Natural killer cell (primary cell): ENCODE measurements at regions not wholly inside any gene's neighbourhood (a gene's known extent, or its start where the extent isn't known, plus 50 kb on each side); places are given as distances from the start of the nearest gene placed in this dataset.

Experiments
- ATAC-seq, 3 donors: fragments of 150-1000 bp in 2 of 3; fragments of 200-7000 bp in 1 of 3; cut with Tn5 transposase; 1 replicate in 1 of 3; 2 replicates in 2 of 3; pipeline ENCODE4 v1.10.0; 2021; ENCODE audit warnings: mild to moderate bottlenecking in 2 of 3, moderate library complexity in 2 of 3
- DNase-seq, 2 donors: peaks; one replicate each; pipeline versions ENCODE4 v3.0.0 to v3.0.0-alpha.2; 2013 to 2021; ENCODE audit warnings: mixed read lengths in 1 of 2
- H3K27ac ChIP-seq: one replicate; pipeline ENCODE4 v1.5.1; 2013; ENCODE audit warnings: mild to moderate bottlenecking, low read length
- H3K27me3 ChIP-seq: one replicate; pipeline ENCODE4 v1.6.1; 2013; ENCODE audit warnings: low read length; ENCODE audit not compliant: control insufficient read depth, insufficient read depth
- H3K36me3 ChIP-seq: one replicate; pipeline ENCODE4 v1.6.1; 2013; ENCODE audit warnings: low read length; ENCODE audit not compliant: control insufficient read depth, insufficient read depth
- H3K4me1 ChIP-seq: one replicate; pipeline ENCODE4 v1.6.1; 2013; ENCODE audit warnings: low read length; ENCODE audit not compliant: control insufficient read depth, insufficient read depth
- H3K4me3 ChIP-seq: one replicate; pipeline ENCODE4 v1.5.1; 2013; ENCODE audit warnings: low read length
- H3K9me3 ChIP-seq: one replicate; pipeline ENCODE4 v1.6.1; 2013; ENCODE audit warnings: low read length; ENCODE audit not compliant: control insufficient read depth, insufficient read depth
- H3K27ac Mint-ChIP-seq, 2 donors: one replicate each; pipeline ENCODE4 v1.8.0; 2022; ENCODE audit warnings: mild to moderate bottlenecking in 2 of 2, mixed read lengths in 2 of 2, moderate library complexity in 1 of 2
- H3K27me3 Mint-ChIP-seq, 2 donors: one replicate each; pipeline ENCODE4 v1.8.0; 2022; ENCODE audit warnings: low read depth in 2 of 2, mixed read lengths in 2 of 2
- H3K36me3 Mint-ChIP-seq: one replicate; pipeline ENCODE4 v1.8.0; 2022; ENCODE audit warnings: mixed read lengths
- H3K4me1 Mint-ChIP-seq, 2 donors: one replicate each; pipeline ENCODE4 v1.8.0; 2022; ENCODE audit warnings: mixed read lengths in 2 of 2
- H3K4me3 Mint-ChIP-seq: one replicate; pipeline ENCODE4 v1.8.0; 2022; ENCODE audit warnings: mild to moderate bottlenecking, moderate library complexity, mixed read lengths
- H3K9me3 Mint-ChIP-seq, 2 donors: one replicate each; pipeline ENCODE4 v1.8.0; 2022; ENCODE audit warnings: mixed read lengths in 2 of 2
- WGBS: methylation state at CpG from one replicate; pipeline ENCODE4 v1.1.7; 2013; ENCODE audit warnings: missing lambda C conversion rate; ENCODE audit not compliant: insufficient coverage; 5-methylcytosine and 5-hydroxymethylcytosine counted together
- intact Hi-C: fragments of 100-400 bp; cut with micrococcal nuclease; formaldehyde crosslinking; loops from one replicate; pipeline ENCODE4 v1.14.2; 2022
- TF ChIP-seq, protein P1 (sequence below): fragments of 200-600 bp; IDR thresholded peaks from one replicate; pipeline ENCODE4 v1.8.0; 2022; ENCODE audit warnings: antibody characterized with exemption

DNA sequence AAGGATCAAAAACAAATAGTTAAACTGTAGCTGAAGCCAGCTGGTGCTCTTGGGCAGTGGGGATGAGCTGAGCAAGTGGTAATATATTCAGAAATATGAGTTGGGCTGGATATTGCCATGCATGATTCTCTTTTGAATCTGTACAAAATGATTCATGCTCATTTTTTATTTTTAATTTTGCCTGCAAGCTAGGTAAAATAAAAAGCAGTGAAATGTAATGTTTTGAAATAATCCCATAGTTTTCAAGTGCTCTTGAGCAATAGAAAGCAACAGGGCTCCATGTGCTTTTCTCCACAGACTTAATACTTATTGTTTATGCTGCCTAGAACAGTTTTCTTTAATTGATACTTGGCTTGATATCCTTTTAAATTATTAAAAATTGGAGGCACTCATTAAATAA lies 489.3 kb downstream of the TLE4 start:
- TF ChIP-seq, protein P1, sequence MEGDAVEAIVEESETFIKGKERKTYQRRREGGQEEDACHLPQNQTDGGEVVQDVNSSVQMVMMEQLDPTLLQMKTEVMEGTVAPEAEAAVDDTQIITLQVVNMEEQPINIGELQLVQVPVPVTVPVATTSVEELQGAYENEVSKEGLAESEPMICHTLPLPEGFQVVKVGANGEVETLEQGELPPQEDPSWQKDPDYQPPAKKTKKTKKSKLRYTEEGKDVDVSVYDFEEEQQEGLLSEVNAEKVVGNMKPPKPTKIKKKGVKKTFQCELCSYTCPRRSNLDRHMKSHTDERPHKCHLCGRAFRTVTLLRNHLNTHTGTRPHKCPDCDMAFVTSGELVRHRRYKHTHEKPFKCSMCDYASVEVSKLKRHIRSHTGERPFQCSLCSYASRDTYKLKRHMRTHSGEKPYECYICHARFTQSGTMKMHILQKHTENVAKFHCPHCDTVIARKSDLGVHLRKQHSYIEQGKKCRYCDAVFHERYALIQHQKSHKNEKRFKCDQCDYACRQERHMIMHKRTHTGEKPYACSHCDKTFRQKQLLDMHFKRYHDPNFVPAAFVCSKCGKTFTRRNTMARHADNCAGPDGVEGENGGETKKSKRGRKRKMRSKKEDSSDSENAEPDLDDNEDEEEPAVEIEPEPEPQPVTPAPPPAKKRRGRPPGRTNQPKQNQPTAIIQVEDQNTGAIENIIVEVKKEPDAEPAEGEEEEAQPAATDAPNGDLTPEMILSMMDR = no peak
- no peaks in the 10 kb centered on the region for H3K27me3 ChIP-seq
- H3K36me3 ChIP-seq = no peaks in the 10 kb centered on the region
- H3K4me1 ChIP-seq = no peaks in the 10 kb centered on the region
- Mint-ChIP-seq H3K36me3 (no peaks in the 10 kb centered on the region), H3K9me3 (peaks cover 3 to 4% of the 10 kb centered on the region in 2 donors), H3K27ac (no peak overlapping the region), H3K4me1 (no peaks in the 10 kb centered on the region), H3K27me3 (no peaks in the 10 kb centered on the region), H3K4me3 (no peak overlapping the region)
- no peak for ATAC-seq
- H3K27ac ChIP-seq = no peak overlapping the region
- intact Hi-C loops = no loop called here
- H3K9me3 ChIP-seq = no peaks in the 10 kb centered on the region
- no peak for DNase-seq
- no peak overlapping the region for H3K4me3 ChIP-seq

DNA sequence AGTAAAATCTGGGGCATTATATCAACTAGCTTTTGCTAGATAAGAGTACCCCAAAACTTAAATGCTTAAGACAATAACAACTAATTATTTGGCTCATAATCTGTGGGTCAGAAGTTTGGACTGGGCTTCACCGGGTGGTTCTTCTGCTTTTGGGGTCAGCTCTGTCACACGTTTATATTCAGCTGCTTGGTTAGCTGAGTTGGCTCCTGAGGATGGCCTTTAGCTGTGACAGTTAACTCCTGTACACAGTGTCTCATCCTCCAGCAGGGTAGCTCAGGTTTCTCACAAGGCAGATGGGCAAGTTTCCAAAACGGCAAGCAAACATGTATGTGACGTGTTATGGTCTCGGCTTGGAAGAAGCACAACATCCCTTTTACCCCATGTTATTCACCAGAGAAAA lies 488.2 kb downstream of the TLE4 start:
- Mint-ChIP-seq H3K36me3 (no peaks in the 10 kb centered on the region), H3K27ac (no peak overlapping the region), H3K4me1 (no peaks in the 10 kb centered on the region), H3K4me3 (no peak overlapping the region), H3K9me3 (peaks cover 3 to 6% of the 10 kb centered on the region in 2 donors), H3K27me3 (no peaks in the 10 kb centered on the region)
- DNase-seq (no peak), ATAC-seq (no peak)
- Histone ChIP-seq H3K27me3 (no peaks in the 10 kb centered on the region), H3K4me1 (no peaks in the 10 kb centered on the region), H3K36me3 (no peaks in the 10 kb centered on the region), H3K27ac (no peak overlapping the region), H3K9me3 (no peaks in the 10 kb centered on the region), H3K4me3 (no peak overlapping the region)
- WGBS = 92% methylated on average over 5 of the region's 5 CpGs
- TF ChIP-seq, protein P1 = no peak
- intact Hi-C loops = no loop called here

DNA sequence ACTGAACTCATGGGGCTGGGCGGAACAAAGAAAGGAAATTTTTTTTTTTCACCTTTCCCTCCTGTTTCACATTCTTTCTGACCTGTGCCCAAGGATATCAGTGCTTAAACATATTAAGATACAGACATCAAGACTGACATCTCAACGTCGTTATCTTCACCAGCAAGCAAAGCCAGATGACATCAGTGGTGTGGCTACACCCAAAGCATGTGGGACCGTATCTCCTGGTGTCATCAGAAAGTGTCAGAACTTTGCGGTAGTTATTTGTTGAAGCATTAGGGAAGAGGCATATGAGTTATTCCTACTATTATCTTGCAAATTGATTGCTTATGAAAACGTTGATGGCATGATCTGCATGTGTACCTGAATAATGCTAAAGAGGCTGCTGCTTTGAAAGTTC lies 487.4 kb downstream of the TLE4 start:
- Histone ChIP-seq H3K36me3 (no peaks in the 10 kb centered on the region), H3K27me3 (no peaks in the 10 kb centered on the region), H3K9me3 (no peaks in the 10 kb centered on the region), H3K4me3 (no peak overlapping the region), H3K27ac (no peak overlapping the region), H3K4me1 (no peaks in the 10 kb centered on the region)
- DNase-seq = no peak
- H3K4me1 Mint-ChIP-seq = no peaks in the 10 kb centered on the region
- H3K27ac Mint-ChIP-seq = no peak overlapping the region
- H3K9me3 Mint-ChIP-seq = peaks cover 3 to 6% of the 10 kb centered on the region in 2 donors
- ATAC-seq = no peak
- intact Hi-C loops = no loop called here
- H3K27me3 Mint-ChIP-seq = no peaks in the 10 kb centered on the region
- H3K4me3 Mint-ChIP-seq = no peak overlapping the region
- no peaks in the 10 kb centered on the region for H3K36me3 Mint-ChIP-seq
- WGBS = 89% methylated on average over 6 of the region's 6 CpGs
- TF ChIP-seq, protein P1 = no peak

DNA sequence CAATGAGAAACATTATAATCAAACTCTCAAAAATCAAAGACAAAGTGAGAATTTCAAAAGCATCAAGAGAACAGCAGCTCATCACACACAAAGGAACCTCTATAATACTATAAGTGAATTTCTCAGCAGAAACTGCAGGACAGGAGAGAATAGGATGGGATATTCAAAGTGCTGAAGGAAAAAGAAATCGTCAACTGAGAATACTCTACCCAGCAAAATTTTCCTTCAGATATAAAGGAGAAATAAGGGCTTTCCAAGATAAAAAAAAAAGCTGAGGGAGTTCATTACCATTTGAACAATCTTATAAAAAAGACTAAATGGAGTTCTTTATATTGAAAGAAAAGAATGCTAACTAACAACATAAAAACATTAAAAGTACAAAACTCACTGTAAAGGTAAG lies 481.1 kb downstream of the TLE4 start:
- H3K4me3 ChIP-seq = no peak overlapping the region
- WGBS = no CpG with 5 or more reads among the region's 1 CpG
- Mint-ChIP-seq H3K4me1 (no peaks in the 10 kb centered on the region), H3K4me3 (no peak overlapping the region), H3K27me3 (peaks cover 4 to 6% of the 10 kb centered on the region in 2 donors), H3K27ac (no peak overlapping the region), H3K9me3 (peaks cover 11 to 19% of the 10 kb centered on the region in 2 donors), H3K36me3 (peaks cover 15% of the 10 kb centered on the region)
- H3K9me3 ChIP-seq = peaks cover 3% of the 10 kb centered on the region
- H3K27me3 ChIP-seq = no peaks in the 10 kb centered on the region
- intact Hi-C loops = no loop called here
- no peaks in the 10 kb centered on the region for H3K36me3 ChIP-seq
- no peak for DNase-seq
- TF ChIP-seq, protein P1 = no peak
- H3K27ac ChIP-seq = no peak overlapping the region
- H3K4me1 ChIP-seq = no peaks in the 10 kb centered on the region
- ATAC-seq = no peak
